Breast epithelium (tissue), 4 donors: ENCODE measurements at regions not wholly inside any gene's neighbourhood (a gene's known extent, or its start where the extent isn't known, plus 50 kb on each side); places are given as distances from the start of the nearest gene placed in this dataset.

Source experiments
- DNase-seq, 2 donors: peaks; one replicate each; pipeline ENCODE4 v3.0.0-alpha.2; 2019; ENCODE audit warnings: low spot score in 2 of 2
- H3K27ac ChIP-seq, 2 donors: fragments of 200-600 bp; sonication (generic) in 1 of 2; one replicate each; pipeline ENCODE4 v1.5.1; 2016 to 2019; ENCODE audit warnings: mild to moderate bottlenecking in 1 of 2
- H3K27me3 ChIP-seq, 2 donors: fragments of 200-600 bp; sonication (generic) in 1 of 2; one replicate each; pipeline versions ENCODE4 v1.5.1 to v1.6.0; 2017 to 2019; ENCODE audit warnings: control low read depth in 1 of 2, mild to moderate bottlenecking in 1 of 2
- H3K36me3 ChIP-seq: fragments of 200-600 bp; one replicate; pipeline ENCODE4 v1.5.1; 2019
- H3K4me1 ChIP-seq, 2 donors: fragments of 200-600 bp; sonication (generic); one replicate each; pipeline ENCODE4 v1.5.1; 2016 to 2019; ENCODE audit warnings: control low read depth in 1 of 2
- H3K4me3 ChIP-seq, 3 donors: fragments of 200-600 bp; sonication (generic); 1 replicate in 2 of 3; 2 replicates in 1 of 3; pipeline ENCODE4 v1.5.1; 2016 to 2019; ENCODE audit warnings: mild to moderate bottlenecking in 3 of 3, moderate library complexity in 2 of 3
- H3K9me3 ChIP-seq, 2 donors: fragments of 200-600 bp; sonication (generic) in 1 of 2; one replicate each; pipeline ENCODE4 v1.5.1; 2016 to 2019; ENCODE audit warnings: control low read depth in 1 of 2
- POLR2A ChIP-seq: fragments of 450-650 bp; IDR thresholded peaks from one replicate; pipeline ENCODE4 v1.6.1; 2016; ENCODE audit warnings: antibody characterized with exemption, mild to moderate bottlenecking, moderate library complexity
- POLR2AphosphoS5 ChIP-seq, 3 donors: sonication (generic); formaldehyde crosslinking; IDR thresholded peaks; one replicate each; pipeline ENCODE4 v1.6.1; 2017; ENCODE audit warnings: antibody characterized with exemption in 3 of 3
- intact Hi-C: fragments of 100-400 bp; cut with DNase I; formaldehyde crosslinking; loops from one replicate; pipeline ENCODE4 v1.15.1; 2023; ENCODE audit warnings: low total_unique reads
- TF ChIP-seq, protein P1 (sequence below), 3 donors: fragments of 450-650 bp; IDR thresholded peaks; one replicate each; pipeline ENCODE4 v1.5.1; 2016 to 2017; ENCODE audit warnings: antibody characterized with exemption in 3 of 3, mild to moderate bottlenecking in 3 of 3, moderate library complexity in 3 of 3

DNA sequence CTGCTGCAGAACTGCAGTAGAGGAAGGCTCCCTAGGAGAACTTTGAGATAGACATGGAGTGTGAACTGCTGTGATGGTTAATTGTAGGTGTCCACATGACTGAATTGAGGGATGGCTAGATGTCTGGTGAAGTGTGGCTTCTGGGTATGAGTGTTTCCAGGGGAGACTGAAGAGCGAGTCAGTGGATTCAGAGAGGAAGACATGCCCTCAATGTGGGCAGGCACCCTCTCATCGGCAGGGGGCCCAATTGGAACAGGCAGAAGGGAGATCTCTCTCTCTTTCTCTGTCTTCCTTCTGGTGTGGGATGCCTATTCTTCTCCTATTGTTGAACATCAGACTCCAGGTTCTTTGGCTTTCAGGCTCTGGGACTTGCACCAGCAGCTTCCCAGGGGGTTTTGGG, 304.7 kb upstream of the GATB start:
- Histone ChIP-seq H3K36me3 (no peaks in the 10 kb centered on the region), H3K4me1 (no peaks in the 10 kb centered on the region), H3K27me3 (no peaks in the 10 kb centered on the region), H3K4me3 (no peak overlapping the region), H3K27ac (no peak overlapping the region), H3K9me3 (no peaks in the 10 kb centered on the region)
- DNase-seq, result no peak
- TF ChIP-seq POLR2A, result no peak
- TF ChIP-seq, protein P1, sequence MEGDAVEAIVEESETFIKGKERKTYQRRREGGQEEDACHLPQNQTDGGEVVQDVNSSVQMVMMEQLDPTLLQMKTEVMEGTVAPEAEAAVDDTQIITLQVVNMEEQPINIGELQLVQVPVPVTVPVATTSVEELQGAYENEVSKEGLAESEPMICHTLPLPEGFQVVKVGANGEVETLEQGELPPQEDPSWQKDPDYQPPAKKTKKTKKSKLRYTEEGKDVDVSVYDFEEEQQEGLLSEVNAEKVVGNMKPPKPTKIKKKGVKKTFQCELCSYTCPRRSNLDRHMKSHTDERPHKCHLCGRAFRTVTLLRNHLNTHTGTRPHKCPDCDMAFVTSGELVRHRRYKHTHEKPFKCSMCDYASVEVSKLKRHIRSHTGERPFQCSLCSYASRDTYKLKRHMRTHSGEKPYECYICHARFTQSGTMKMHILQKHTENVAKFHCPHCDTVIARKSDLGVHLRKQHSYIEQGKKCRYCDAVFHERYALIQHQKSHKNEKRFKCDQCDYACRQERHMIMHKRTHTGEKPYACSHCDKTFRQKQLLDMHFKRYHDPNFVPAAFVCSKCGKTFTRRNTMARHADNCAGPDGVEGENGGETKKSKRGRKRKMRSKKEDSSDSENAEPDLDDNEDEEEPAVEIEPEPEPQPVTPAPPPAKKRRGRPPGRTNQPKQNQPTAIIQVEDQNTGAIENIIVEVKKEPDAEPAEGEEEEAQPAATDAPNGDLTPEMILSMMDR (IDR thresholded peaks at IDR 0.05), result no peak
- no peak for TF ChIP-seq POLR2AphosphoS5 (IDR thresholded peaks at IDR 0.05)
- intact Hi-C loops, result no loop called here

DNA sequence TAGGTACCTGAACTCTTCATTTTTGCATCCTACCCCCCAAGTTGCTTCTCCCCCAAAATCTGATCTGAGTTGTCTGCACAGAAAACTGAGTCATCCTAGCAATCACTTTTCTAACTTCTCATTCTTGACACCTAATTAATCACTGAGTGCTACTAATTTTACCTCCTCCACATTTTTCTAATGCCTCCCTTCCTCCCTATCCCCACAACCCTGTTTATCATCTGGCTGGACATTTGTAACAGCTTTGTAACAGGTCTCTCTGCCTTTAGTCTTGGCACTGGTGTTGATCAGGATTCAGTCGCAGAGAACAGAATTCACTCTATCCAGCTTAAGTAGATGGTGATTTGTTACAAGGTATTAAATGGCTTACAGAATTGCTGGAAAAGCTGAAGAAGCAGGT, 303.9 kb upstream of the GATB start:
- Histone ChIP-seq H3K27ac (no peak overlapping the region), H3K4me1 (no peaks in the 10 kb centered on the region), H3K4me3 (no peak overlapping the region), H3K9me3 (no peaks in the 10 kb centered on the region), H3K27me3 (no peaks in the 10 kb centered on the region), H3K36me3 (no peaks in the 10 kb centered on the region)
- TF ChIP-seq, protein P1 (IDR thresholded peaks at IDR 0.05), result no peak
- no peak for TF ChIP-seq POLR2A
- TF ChIP-seq POLR2AphosphoS5 (IDR thresholded peaks at IDR 0.05), result no peak
- no peak for DNase-seq
- intact Hi-C loops, result no loop called here

DNA sequence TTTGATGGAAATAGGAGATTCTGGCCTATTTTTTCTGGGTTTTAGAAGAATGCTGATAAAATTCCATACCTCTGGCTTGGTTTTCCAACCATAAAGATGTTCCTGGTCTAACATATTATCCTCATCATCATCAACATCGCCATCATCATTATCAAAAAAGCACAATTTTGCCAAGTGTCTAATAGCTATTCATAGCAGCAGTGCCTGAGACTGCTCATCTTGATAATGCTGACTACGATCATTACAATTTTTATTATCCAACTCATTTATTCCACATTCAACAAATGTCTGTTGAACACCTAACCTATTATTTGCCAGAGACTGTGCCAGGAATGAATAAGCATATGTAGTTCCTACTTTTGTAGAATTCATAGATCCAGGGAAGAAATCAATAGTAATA, 303.5 kb upstream of the GATB start:
- H3K4me3 ChIP-seq, result no peak overlapping the region
- TF ChIP-seq POLR2A, result no peak
- no peak for TF ChIP-seq POLR2AphosphoS5 (IDR thresholded peaks at IDR 0.05)
- TF ChIP-seq, protein P1 (IDR thresholded peaks at IDR 0.05), result no peak
- no peak for DNase-seq
- H3K27ac ChIP-seq, result no peak overlapping the region
- H3K4me1 ChIP-seq, result no peaks in the 10 kb centered on the region
- H3K27me3 ChIP-seq, result no peaks in the 10 kb centered on the region
- intact Hi-C loops, result no loop called here
- no peaks in the 10 kb centered on the region for H3K9me3 ChIP-seq
- no peaks in the 10 kb centered on the region for H3K36me3 ChIP-seq

DNA sequence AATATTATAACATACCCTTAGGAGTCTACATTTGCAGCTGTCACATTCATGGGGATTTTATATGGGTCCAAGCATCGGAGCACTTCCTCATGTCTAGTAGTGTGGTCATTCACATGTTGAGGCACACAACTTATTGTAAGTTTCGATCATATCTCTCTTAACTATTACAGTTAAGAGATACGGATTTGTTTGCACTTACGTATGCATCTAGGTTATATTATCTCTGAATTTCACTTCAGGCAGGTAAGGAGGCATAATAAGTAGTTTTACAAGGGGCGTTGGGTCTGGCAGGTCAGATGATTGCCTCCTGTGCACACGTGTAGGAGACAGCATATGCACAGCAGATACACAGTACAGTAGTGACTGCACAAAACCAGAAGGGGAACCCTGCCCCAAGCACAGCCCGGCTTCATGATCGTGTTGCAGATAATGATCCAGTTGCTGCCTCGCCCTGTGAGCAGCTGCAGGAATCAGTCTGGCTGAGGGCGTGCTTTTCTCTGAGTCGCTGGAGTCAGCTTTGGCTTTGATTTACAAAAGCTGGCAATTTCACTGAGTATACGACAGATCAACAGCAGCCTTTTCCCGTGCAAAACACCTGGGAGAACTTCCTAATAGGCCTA, 302.9 kb upstream of the GATB start:
- no peak for DNase-seq
- no peak overlapping the region for H3K27ac ChIP-seq
- intact Hi-C loops, result no loop called here

DNA sequence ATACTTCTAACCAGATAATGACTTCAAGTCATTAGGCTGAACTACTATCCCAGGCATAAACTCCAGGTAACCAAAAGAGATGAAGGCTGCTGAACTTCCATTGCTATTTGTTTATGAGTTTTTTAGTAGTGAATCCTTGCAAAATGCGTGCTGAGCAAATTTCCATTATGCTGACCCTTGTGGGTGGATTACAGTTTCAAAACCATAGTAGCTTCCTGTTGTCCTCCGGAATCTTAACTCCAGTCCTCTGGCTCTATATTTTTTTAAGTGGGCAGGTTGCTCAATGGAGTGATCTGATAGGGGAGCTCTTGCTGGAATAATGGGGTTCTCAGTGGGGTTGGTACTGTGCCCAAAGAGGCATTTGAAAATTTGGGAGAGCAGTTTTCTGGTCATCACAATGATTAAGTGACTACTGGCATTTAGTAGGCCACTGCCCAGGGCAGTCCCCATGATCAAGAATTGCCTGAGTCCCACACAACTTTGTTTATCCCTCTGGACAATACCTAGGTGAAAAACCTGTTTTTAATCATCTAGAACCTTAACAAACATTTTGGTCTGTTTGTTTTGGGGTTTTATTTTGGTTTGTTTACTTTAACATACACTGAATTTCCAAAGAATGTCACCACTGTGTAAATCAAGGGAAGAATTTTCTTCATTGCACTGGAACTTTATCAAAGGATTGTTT, 302.3 kb upstream of the GATB start:
- Histone ChIP-seq H3K36me3 (no peaks in the 10 kb centered on the region), H3K27ac (no peak overlapping the region), H3K9me3 (peaks cover 0 to 3% of the 10 kb centered on the region in 2 donors), H3K4me1 (no peaks in the 10 kb centered on the region), H3K27me3 (no peaks in the 10 kb centered on the region), H3K4me3 (no peak overlapping the region)
- TF ChIP-seq POLR2A (no peak), POLR2AphosphoS5 (IDR thresholded peaks at IDR 0.05) (no peak)
- TF ChIP-seq, protein P1 (IDR thresholded peaks at IDR 0.05), result no peak
- DNase-seq, result no peak
- intact Hi-C loops, result no loop called here

More for the DNA sequence above, 302.9 kb upstream of the GATB start:
- Histone ChIP-seq H3K27me3 (no peaks in the 10 kb centered on the region), H3K4me1 (no peaks in the 10 kb centered on the region), H3K4me3 (no peak overlapping the region), H3K9me3 (no peaks in the 10 kb centered on the region), H3K36me3 (no peaks in the 10 kb centered on the region)
- TF ChIP-seq POLR2A (no peak), POLR2AphosphoS5 (IDR thresholded peaks at IDR 0.05) (no peak)
- TF ChIP-seq, protein P1 (IDR thresholded peaks at IDR 0.05), result no peak
